Testis (tissue), 2 donors: ENCODE measurements at regions not wholly inside any gene's neighbourhood (a gene's known extent, or its start where the extent isn't known, plus 50 kb on each side); places are given as distances from the start of the nearest gene placed in this dataset.
"Not testable (repeated sequence)": the region's sequence is repeated elsewhere in the genome, so short reads cannot be mapped to it uniquely, and the experiment has no call there.

Source experiments
- DNase-seq: peaks from one replicate; pipeline ENCODE4 v3.0.0-alpha.2; 2019
- H3K27ac ChIP-seq, 2 donors: fragments of 200-600 bp; sonication (generic); one replicate each; pipeline ENCODE4 v1.5.1; 2019
- H3K27me3 ChIP-seq: fragments of 200-600 bp; sonication (generic); one replicate; pipeline ENCODE4 v1.5.1; 2019
- H3K36me3 ChIP-seq: fragments of 200-600 bp; sonication (generic); one replicate; pipeline ENCODE4 v1.5.1; 2017; ENCODE audit warnings: low read depth; ENCODE audit errors: missing control alignments
- H3K4me1 ChIP-seq: fragments of 200-600 bp; sonication (generic); one replicate; pipeline ENCODE4 v1.5.1; 2019
- H3K4me3 ChIP-seq, 2 donors: fragments of 200-600 bp; sonication (generic); one replicate each; pipeline ENCODE4 v1.5.1; 2017 to 2019
- H3K9me3 ChIP-seq: fragments of 200-600 bp; sonication (generic); one replicate; pipeline ENCODE4 v1.5.1; 2017
- POLR2A ChIP-seq: fragments of 450-650 bp; IDR thresholded peaks from one replicate; pipeline ENCODE4 v1.6.1; 2017; ENCODE audit warnings: antibody characterized with exemption, mild to moderate bottlenecking, moderate library complexity
- WGBS, 2 donors: methylation state at CpG; one replicate each; pipeline ENCODE4 v1.1.5; 2018; 5-methylcytosine and 5-hydroxymethylcytosine counted together
- intact Hi-C: fragments of 100-400 bp; cut with DNase I; formaldehyde crosslinking; loops from one replicate; pipeline ENCODE4 v1.15.1; 2023; ENCODE audit warnings: low total_unique reads
- TF ChIP-seq, protein P1 (sequence below), 3 experiments: fragments of 450-650 bp in 2 of 3; fragments of 200-600 bp in 1 of 3; sonication (generic) in 1 of 3; IDR thresholded peaks; one replicate each; pipeline ENCODE4 v1.5.1; 2016 to 2019; ENCODE audit warnings: antibody characterized with exemption in 3 of 3, mild to moderate bottlenecking in 2 of 3, moderate library complexity in 1 of 3

DNA sequence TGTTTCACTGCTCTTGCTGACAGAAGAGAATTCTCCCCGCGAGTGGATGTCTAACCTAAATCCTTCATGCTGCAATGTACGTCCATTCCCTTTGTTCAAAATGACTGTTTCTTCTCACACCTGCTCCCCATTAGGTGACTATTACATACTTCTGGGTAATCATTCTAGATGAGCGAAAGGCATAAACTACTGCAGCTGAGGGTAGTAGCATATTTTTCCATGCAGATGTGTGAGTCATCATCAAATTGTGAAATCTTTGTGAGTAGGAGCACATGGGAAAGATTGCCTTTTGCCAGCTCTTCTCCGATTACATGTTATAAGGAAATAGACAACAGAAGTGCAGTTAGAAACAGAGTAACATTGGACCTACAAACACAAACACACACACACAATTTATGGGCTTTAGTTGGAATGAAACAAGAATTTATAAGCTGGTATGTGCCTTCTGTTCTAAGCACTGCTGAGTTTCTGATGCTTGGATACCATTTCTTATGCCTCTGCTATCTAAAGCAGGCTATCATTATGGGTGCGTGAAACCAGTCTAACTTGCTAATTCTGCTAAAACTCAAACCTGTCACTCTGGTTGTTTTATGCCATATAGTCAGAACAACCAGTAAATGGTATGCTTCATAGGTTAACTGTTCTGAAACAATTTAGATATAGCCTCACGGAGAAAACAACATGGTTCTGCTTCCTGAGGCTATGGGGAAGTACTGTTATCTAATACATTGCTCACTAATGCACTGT is 346.9 kb upstream of the PSMD7 start:
- intact Hi-C loops = no loop called here
- H3K4me1 ChIP-seq = no peaks in the 10 kb centered on the region
- no peaks in the 10 kb centered on the region for H3K9me3 ChIP-seq
- no peak overlapping the region for H3K27ac ChIP-seq
- H3K36me3 ChIP-seq = no peaks in the 10 kb centered on the region
- H3K27me3 ChIP-seq = no peaks in the 10 kb centered on the region
- 74 to 81% methylated on average over 7 of the region's 7 CpGs for WGBS, 2 donors
- no peak for TF ChIP-seq POLR2A
- TF ChIP-seq, protein P1, sequence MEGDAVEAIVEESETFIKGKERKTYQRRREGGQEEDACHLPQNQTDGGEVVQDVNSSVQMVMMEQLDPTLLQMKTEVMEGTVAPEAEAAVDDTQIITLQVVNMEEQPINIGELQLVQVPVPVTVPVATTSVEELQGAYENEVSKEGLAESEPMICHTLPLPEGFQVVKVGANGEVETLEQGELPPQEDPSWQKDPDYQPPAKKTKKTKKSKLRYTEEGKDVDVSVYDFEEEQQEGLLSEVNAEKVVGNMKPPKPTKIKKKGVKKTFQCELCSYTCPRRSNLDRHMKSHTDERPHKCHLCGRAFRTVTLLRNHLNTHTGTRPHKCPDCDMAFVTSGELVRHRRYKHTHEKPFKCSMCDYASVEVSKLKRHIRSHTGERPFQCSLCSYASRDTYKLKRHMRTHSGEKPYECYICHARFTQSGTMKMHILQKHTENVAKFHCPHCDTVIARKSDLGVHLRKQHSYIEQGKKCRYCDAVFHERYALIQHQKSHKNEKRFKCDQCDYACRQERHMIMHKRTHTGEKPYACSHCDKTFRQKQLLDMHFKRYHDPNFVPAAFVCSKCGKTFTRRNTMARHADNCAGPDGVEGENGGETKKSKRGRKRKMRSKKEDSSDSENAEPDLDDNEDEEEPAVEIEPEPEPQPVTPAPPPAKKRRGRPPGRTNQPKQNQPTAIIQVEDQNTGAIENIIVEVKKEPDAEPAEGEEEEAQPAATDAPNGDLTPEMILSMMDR (IDR thresholded peaks at IDR 0.05) = no peak
- no peak overlapping the region for H3K4me3 ChIP-seq
- no peak for DNase-seq

DNA sequence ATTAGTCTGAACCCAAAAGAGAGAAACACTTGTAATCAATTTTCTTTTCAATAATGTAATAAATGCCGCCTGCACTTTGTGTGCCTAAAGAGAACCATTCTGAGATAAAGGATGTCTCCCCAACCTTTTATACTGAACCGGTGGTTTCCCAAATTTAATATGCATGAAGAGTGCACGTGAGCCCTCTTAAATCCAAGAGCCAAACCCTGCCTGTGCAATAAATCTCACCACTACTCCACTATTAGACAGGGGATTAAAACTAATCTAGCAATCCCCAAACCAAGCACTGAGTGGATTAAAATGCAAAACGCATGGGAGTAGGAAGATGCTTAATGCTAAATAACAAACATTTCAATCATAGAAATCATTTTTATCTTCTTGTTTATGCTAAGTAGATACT is 351.0 kb upstream of the PSMD7 start:
- Histone ChIP-seq H3K4me3 (no peak overlapping the region), H3K4me1 (no peaks in the 10 kb centered on the region), H3K27me3 (no peaks in the 10 kb centered on the region), H3K36me3 (no peaks in the 10 kb centered on the region), H3K9me3 (no peaks in the 10 kb centered on the region), H3K27ac (no peak overlapping the region)
- DNase-seq = no peak
- 74 to 77% methylated on average over 4 of the region's 4 CpGs for WGBS, 2 donors
- intact Hi-C loops = no loop called here
- TF ChIP-seq, protein P1 (IDR thresholded peaks at IDR 0.05) = no peak
- no peak for TF ChIP-seq POLR2A

DNA sequence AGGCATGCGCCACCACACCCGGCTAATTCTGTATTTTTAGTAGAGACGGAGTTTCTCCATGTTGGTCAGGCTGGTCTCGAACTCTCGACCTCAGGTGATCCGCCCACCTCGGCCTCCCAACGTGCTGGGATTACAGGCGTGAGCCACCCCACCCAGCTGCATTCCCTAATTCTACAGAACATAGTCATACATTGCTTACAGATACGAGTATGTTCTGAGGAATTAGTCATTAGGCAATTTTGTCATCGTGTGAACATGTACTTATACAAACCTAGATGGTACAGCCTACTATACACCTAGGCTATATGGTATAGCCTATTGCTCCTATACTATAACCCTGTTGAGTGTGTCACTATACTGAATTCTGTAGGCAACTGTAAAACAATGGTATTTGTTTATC is 353.4 kb upstream of the PSMD7 start:
- H3K4me1 ChIP-seq, H3K36me3 ChIP-seq, intact Hi-C loops, H3K4me3 ChIP-seq, H3K27ac ChIP-seq, H3K9me3 ChIP-seq, DNase-seq, H3K27me3 ChIP-seq: not testable (repeated sequence)
- WGBS, 2 donors = 82 to 95% methylated on average over 11 of the region's 11 CpGs

DNA sequence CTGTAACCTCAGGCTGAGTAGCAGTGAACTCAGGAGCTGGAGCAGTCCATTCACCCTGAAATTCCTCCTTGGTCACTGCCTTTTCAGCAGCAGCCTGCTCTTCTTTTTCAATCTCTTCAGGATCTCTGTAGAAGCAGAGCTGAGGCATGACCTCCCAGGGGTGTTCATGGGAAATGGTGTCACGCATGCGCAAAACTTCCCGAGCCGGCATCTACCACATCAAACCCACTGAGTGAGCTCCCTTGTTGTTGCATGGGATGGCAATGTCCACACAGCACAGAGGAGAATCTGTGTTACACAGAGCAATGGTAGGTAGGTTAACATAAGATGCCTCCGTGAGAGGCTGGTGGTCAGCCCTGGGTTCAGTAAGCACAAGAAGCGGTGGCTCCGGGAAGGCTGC is 355.8 kb upstream of the PSMD7 start:
- H3K9me3 ChIP-seq, H3K27ac ChIP-seq, H3K4me1 ChIP-seq, H3K27me3 ChIP-seq, intact Hi-C loops, H3K36me3 ChIP-seq: not testable (repeated sequence)
- H3K4me3 ChIP-seq = peak overlapping the region; percentile 12 to 36
- WGBS, 2 donors = 48 to 72% methylated on average over 7 of the region's 7 CpGs
- DNase-seq = peak; percentile 38

DNA sequence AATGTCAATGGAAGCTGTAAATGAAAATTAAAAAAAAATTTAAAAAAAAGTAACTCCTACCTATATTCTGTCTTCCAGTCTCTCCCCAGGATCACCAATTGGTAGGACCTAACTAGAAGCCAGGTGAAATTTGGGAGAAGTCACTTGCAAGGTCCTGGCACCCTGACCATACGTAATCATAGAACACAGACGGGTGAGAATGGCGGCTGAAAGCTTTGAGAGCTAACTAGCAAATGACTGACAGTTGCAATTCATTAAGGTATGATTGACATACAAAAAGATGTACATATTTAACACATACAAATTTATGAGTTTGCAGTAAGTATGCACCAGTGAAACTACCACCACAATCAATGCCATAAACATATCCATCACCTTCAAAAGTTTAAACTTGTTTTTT is 372.7 kb upstream of the PSMD7 start:
- TF ChIP-seq, protein P1 (IDR thresholded peaks at IDR 0.05) = no peak
- no peak for TF ChIP-seq POLR2A
- no peak overlapping the region for H3K27ac ChIP-seq
- H3K36me3 ChIP-seq = no peaks in the 10 kb centered on the region
- 89 to 93% methylated on average over 3 of the region's 3 CpGs for WGBS, 2 donors
- intact Hi-C loops = no loop called here
- H3K9me3 ChIP-seq = no peaks in the 10 kb centered on the region
- H3K27me3 ChIP-seq = no peaks in the 10 kb centered on the region
- DNase-seq = no peak
- no peaks in the 10 kb centered on the region for H3K4me1 ChIP-seq
- no peak overlapping the region for H3K4me3 ChIP-seq

DNA sequence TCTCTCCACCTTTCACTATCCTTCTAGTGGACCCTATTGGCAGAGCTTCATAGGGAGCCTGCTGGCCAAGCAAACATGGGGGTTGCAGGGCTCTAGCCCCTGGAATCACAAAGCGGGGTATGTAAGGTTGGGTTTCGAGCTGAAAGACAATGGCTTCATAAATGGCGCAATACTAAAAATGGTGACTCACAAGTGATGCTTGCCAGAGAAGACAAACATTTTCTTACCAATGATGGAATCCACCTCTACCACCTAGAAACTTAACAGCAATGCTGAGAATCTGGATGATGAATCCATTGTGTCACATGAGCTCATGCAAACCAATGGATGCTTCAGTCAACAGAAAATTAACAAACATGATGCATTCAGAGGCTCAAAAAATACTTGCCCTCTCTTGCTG is 375.3 kb upstream of the PSMD7 start:
- no peaks in the 10 kb centered on the region for H3K4me1 ChIP-seq
- no peak for TF ChIP-seq POLR2A
- TF ChIP-seq, protein P1 (IDR thresholded peaks at IDR 0.05) = no peak
- H3K36me3 ChIP-seq = no peaks in the 10 kb centered on the region
- DNase-seq = no peak
- no peak overlapping the region for H3K4me3 ChIP-seq
- 89 to 94% methylated on average over 3 of the region's 3 CpGs for WGBS, 2 donors
- no peaks in the 10 kb centered on the region for H3K9me3 ChIP-seq
- H3K27ac ChIP-seq = no peak overlapping the region
- no peaks in the 10 kb centered on the region for H3K27me3 ChIP-seq
- intact Hi-C loops = no loop called here
